A673 (cell line): ENCODE measurements at regions not wholly inside any gene's neighbourhood (a gene's known extent, or its start where the extent isn't known, plus 50 kb on each side); places are given as distances from the start of the nearest gene placed in this dataset.

ENCODE experiments used
- EZH2 ChIP-seq: fragments of 200-600 bp; sonication (generic); IDR thresholded peaks from 2 replicates; pipeline ENCODE4 v1.6.1; 2017; ENCODE audit warnings: borderline replicate concordance, low read depth, mild to moderate bottlenecking, mixed read lengths, antibody characterized with exemption, low read length; ENCODE audit not compliant: poor library complexity, severe bottlenecking
- TF ChIP-seq, protein P1 (sequence below): fragments of 300-800, 200-600 bp; sonication (generic); conservative IDR thresholded peaks from 2 replicates; pipeline ENCODE4 v1.5.1; 2017; ENCODE audit warnings: low read depth, mild to moderate bottlenecking, antibody characterized with exemption, low read length, moderate library complexity, mixed read lengths

DNA sequence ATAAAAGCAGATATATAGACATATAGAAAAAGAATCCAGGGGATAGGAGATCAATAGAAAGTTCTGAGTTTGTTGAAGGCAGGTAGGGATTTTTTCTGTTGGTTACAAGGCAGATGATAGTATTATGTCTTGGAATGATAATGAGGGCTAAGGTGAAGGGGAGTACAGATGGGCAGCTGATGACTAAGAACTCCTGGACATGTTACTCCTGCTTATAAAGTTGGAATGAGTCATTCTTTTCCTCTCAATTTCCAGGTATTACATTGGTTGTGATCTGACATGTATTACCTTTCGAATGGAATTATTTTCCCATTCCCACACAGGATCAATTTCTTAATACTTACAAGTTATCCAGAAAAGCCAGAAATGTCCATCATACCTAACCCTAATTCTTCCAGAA, 545.2 kb upstream of the MGAT4C start:
- no peak for TF ChIP-seq EZH2
- TF ChIP-seq, protein P1, sequence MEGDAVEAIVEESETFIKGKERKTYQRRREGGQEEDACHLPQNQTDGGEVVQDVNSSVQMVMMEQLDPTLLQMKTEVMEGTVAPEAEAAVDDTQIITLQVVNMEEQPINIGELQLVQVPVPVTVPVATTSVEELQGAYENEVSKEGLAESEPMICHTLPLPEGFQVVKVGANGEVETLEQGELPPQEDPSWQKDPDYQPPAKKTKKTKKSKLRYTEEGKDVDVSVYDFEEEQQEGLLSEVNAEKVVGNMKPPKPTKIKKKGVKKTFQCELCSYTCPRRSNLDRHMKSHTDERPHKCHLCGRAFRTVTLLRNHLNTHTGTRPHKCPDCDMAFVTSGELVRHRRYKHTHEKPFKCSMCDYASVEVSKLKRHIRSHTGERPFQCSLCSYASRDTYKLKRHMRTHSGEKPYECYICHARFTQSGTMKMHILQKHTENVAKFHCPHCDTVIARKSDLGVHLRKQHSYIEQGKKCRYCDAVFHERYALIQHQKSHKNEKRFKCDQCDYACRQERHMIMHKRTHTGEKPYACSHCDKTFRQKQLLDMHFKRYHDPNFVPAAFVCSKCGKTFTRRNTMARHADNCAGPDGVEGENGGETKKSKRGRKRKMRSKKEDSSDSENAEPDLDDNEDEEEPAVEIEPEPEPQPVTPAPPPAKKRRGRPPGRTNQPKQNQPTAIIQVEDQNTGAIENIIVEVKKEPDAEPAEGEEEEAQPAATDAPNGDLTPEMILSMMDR = no peak
